HG03439 (cell line): ENCODE measurements at regions not wholly inside any gene's neighbourhood (a gene's known extent, or its start where the extent isn't known, plus 50 kb on each side); places are given as distances from the start of the nearest gene placed in this dataset.
A peak's percentile ranks its signal among the peaks of the same experiment; 100 is the strongest.

Experiments
- ATAC-seq: cut with Tn5 transposase; IDR thresholded peaks from one replicate; pipeline ENCODE4 v1.9.1; 2021; ENCODE audit warnings: mild to moderate bottlenecking, moderate library complexity; ENCODE audit not compliant: unreplicated experiment

- ATAC-seq, result no peak
Measured at GRCh38 chr14:61625165-61625564, 70.1 kb upstream of the HIF1A start.

- ATAC-seq, result no peak
Measured at GRCh38 chr14:61627612-61628011, 67.7 kb upstream of the HIF1A start.

GRCh38 chr14:61628016-61628725, 67.1 kb upstream of the HIF1A start:
- no peak for ATAC-seq

- no peak for ATAC-seq
Measured at GRCh38 chr14:61630399-61631044, 64.8 kb upstream of the HIF1A start.

GRCh38 chr14:61631045-61631687, 64.1 kb upstream of the HIF1A start:
- no peak for ATAC-seq

- ATAC-seq, result no peak
Measured at GRCh38 chr14:61632401-61632800, 62.9 kb upstream of the HIF1A start.

GRCh38 chr14:61632807-61633206, 62.5 kb upstream of the HIF1A start:
- ATAC-seq, result no peak

- no peak for ATAC-seq
Measured at GRCh38 chr14:61636291-61636690, 59.0 kb upstream of the HIF1A start.

- no peak for ATAC-seq
Measured at GRCh38 chr14:61636779-61637178, 58.5 kb upstream of the HIF1A start.

GRCh38 chr14:61638595-61639387, 56.5 kb upstream of the HIF1A start:
- ATAC-seq, result no peak

- no peak for ATAC-seq
Measured at GRCh38 chr14:61640158-61641136, 54.9 kb upstream of the HIF1A start.

- ATAC-seq, result no peak
Measured at GRCh38 chr14:61641914-61642613, 53.2 kb upstream of the HIF1A start.

- no peak for ATAC-seq
Measured at GRCh38 chr14:61642614-61642982, 52.7 kb upstream of the HIF1A start.

GRCh38 chr14:61643555-61643954, 51.8 kb upstream of the HIF1A start:
- ATAC-seq, result no peak

- ATAC-seq, result no peak
Measured at GRCh38 chr14:61644175-61644574, 51.1 kb upstream of the HIF1A start.

- ATAC-seq, result peak; percentile 56
Measured at GRCh38 chr14:61644834-61645233, 50.5 kb upstream of the HIF1A start.

GRCh38 chr14:61645247-61645646, 50.1 kb upstream of the HIF1A start:
- no peak for ATAC-seq
